ENCODE measurements at regions not wholly inside any gene's neighbourhood (a gene's known extent, or its start where the extent isn't known, plus 50 kb on each side); places are given as distances from the start of the nearest gene placed in this dataset.

DNA sequence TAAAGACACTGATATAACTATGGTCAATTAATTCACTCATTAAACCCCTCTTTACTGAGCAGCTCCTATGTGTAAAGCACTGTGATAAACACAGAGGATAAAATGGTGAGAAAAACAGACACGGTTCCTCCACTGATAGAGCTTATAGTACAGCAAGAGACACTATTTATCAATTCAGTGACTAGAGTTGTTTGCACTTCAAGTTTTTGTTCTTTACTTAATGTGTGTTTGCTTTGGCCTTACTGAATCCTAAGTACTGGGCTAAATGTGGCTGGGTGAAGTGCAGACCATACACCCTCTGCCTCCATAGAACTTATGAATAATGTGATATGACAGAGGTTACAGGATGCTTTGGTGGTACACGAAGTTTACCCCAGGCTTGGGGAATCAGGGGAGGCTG is 80.1 kb upstream of the ITGA1 start:
- TF ChIP-seq CTCF (IDR thresholded peaks at IDR 0.05; ENCODE audit: low read length) = no peak
- no peak for TF ChIP-seq EZH2 (optimal IDR thresholded peaks at IDR 0.05; ENCODE audit: low read depth, low read length)
